Panc1 (cell line): ENCODE measurements at regions not wholly inside any gene's neighbourhood (a gene's known extent, or its start where the extent isn't known, plus 50 kb on each side); places are given as distances from the start of the nearest gene placed in this dataset.

Experiments
- ATAC-seq: fragments of 200-7000 bp; cut with Tn5 transposase; 2 replicates; pipeline ENCODE4 v1.9.1; 2020; ENCODE audit warnings: mild to moderate bottlenecking, moderate library complexity
- BruUV-seq: library from RNA; stranded (reverse); fragments of 400-500 nt; replicated peaks from 2 replicates; lab custom pipeline; 2021; lab: Mats Ljungman, UMichigan
- CTCF ChIA-PET: fragments of 300-600 bp; sonication (Branson Sonifier 250); formaldehyde crosslinking; loops from one replicate; lab custom pipeline; 2022; ENCODE audit warnings: antibody characterized with exemption; lab: Charles Lee
- POLR2A ChIA-PET: fragments of 300-600 bp; sonication (Branson Sonifier 250); formaldehyde crosslinking; loops from one replicate; lab custom pipeline; 2022; ENCODE audit warnings: antibody characterized with exemption; lab: Charles Lee
- DNase-seq: peaks from one replicate; pipeline ENCODE4 v3.0.0-alpha.2; 2010; ENCODE audit warnings: low read depth, low spot score
- H3K27ac ChIP-seq: 2 replicates; pipeline ENCODE4 v1.5.1; 2011; ENCODE audit warnings: mild to moderate bottlenecking, low read length, inconsistent platforms
- H3K27me3 ChIP-seq: fragments of 200-500 bp; sonication (Bioruptor generic); 2 replicates; pipeline ENCODE4 v1.6.0; 2014; ENCODE audit warnings: low read length, inconsistent platforms; ENCODE audit not compliant: control insufficient read depth, insufficient read depth
- H3K36me3 ChIP-seq: fragments of 200-500 bp; sonication (Bioruptor generic); 2 replicates; pipeline ENCODE4 v1.5.1; 2014; ENCODE audit warnings: inconsistent platforms, mild to moderate bottlenecking, low read length, moderate library complexity; ENCODE audit not compliant: control insufficient read depth, insufficient read depth
- H3K4me1 ChIP-seq: 2 replicates; pipeline ENCODE4 v1.5.1; 2011; ENCODE audit warnings: inconsistent platforms, mild to moderate bottlenecking, low read length, moderate library complexity; ENCODE audit not compliant: control insufficient read depth, insufficient read depth
- H3K4me3 ChIP-seq, 2 experiments: 2 replicates each; pipeline ENCODE4 v1.5.1; 2011 to 2012; ENCODE audit warnings: low read depth in 2 of 2, low read length in 2 of 2, mild to moderate bottlenecking in 2 of 2, inconsistent platforms in 1 of 2, moderate library complexity in 1 of 2
- H3K9me3 ChIP-seq: fragments of 200-500 bp; sonication (Bioruptor generic); 2 replicates; pipeline ENCODE4 v1.5.1; 2014; ENCODE audit warnings: low read depth, mild to moderate bottlenecking, inconsistent platforms, low read length, moderate library complexity; ENCODE audit not compliant: control insufficient read depth, insufficient read depth
- CTCF ChIP-seq: fragments of 450-650 bp; IDR thresholded peaks from 2 replicates; pipeline ENCODE4 v1.5.1; 2017; ENCODE audit warnings: mild to moderate bottlenecking
- POLR2AphosphoS5 ChIP-seq: IDR thresholded peaks from 2 replicates; pipeline ENCODE4 v1.6.1; 2012; ENCODE audit warnings: mild to moderate bottlenecking, low read depth, low read length, moderate library complexity
- REST ChIP-seq, 2 experiments: IDR thresholded peaks; 2 replicates each; pipeline ENCODE4 v1.6.1; 2011 to 2012; ENCODE audit warnings: low read depth in 2 of 2, control low read depth in 1 of 2, low read length in 1 of 2, mild to moderate bottlenecking in 1 of 2, moderate library complexity in 1 of 2; ENCODE audit not compliant: insufficient read depth in 1 of 2
- SIN3A ChIP-seq: IDR thresholded peaks from 2 replicates; pipeline ENCODE4 v1.6.1; 2012; ENCODE audit warnings: low read depth, mild to moderate bottlenecking, low read length, moderate library complexity, borderline replicate concordance; ENCODE audit not compliant: insufficient read depth
- TCF7L2 ChIP-seq: IDR thresholded peaks from 2 replicates; pipeline ENCODE4 v1.6.1; 2011; ENCODE audit warnings: mild to moderate bottlenecking, low read depth, low read length, inconsistent platforms
- in situ Hi-C: cut with HindIII; loops from 2 replicates; pipeline ENCODE4 v1.10.0; 2016; ENCODE audit warnings: low sequenced_read_pairs, low pct_unique_long_range_greater_than_20kb
- intact Hi-C: fragments of 100-400 bp; cut with micrococcal nuclease; formaldehyde crosslinking; loops from one replicate; pipeline ENCODE4 v1.10.0; 2022; ENCODE audit not compliant: unreplicated experiment

DNA sequence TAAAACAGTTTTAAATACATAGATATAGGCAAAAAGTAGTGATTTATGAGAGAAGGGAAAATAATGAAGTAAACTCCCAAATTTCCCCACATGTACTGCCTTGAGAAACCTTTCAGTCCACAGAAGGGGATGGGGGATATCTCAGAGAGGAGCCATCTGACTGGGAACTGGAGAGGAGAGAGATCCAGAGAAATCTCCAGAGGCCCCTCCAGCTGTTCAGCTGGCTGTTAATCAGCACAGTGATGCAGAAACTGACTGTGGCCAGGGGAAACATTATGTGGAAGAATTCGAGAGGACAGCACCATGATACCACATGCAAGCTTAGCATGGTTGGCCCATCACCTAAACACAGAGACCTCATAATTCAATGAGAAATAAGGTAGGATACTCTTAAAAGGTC is 1165.9 kb upstream of the TMEM132C start:
- in situ Hi-C loops (no loop called here), intact Hi-C loops (no loop called here)
- ChIA-PET CTCF (no interaction called here), POLR2A (no interaction called here)
- no TSS peak for BruUV-seq
- Histone ChIP-seq H3K27me3 (no peaks in the 10 kb centered on the region), H3K4me1 (no peaks in the 10 kb centered on the region), H3K9me3 (no peaks in the 10 kb centered on the region), H3K36me3 (no peaks in the 10 kb centered on the region), H3K4me3 (no peak overlapping the region), H3K27ac (no peak overlapping the region)
- ATAC-seq (no peak), DNase-seq (no peak)
- no peak for TF ChIP-seq CTCF
- no peak for TF ChIP-seq REST (IDR thresholded peaks at IDR 0.05; ENCODE audit: insufficient read depth in 1 of 2, low read depth in 2 of 2, low read length in 1 of 2)
- no peak for TF ChIP-seq SIN3A
- no peak for TF ChIP-seq POLR2AphosphoS5
- TF ChIP-seq TCF7L2: no peak

- Histone ChIP-seq H3K4me1 (no peaks in the 10 kb centered on the region), H3K27me3 (no peaks in the 10 kb centered on the region), H3K36me3 (no peaks in the 10 kb centered on the region), H3K27ac (no peak overlapping the region), H3K9me3 (no peaks in the 10 kb centered on the region), H3K4me3 (no peak overlapping the region)
- intact Hi-C loops (loop anchor here (5.0 kb wide), 1 partner anchor 276 kb away; no protein-coding TSS in a partner anchor), in situ Hi-C loops (no loop called here)
- ChIA-PET CTCF (no interaction called here), POLR2A (no interaction called here)
- ATAC-seq (no peak), DNase-seq (no peak)
- BruUV-seq: no TSS peak
- TF ChIP-seq CTCF (no peak), TCF7L2 (no peak), POLR2AphosphoS5 (no peak), REST (IDR thresholded peaks at IDR 0.05; ENCODE audit: insufficient read depth in 1 of 2, low read depth in 2 of 2, low read length in 1 of 2) (no peak), SIN3A (no peak)
Measured at GRCh38 chr12:127106041-127106440, 1160.9 kb upstream of the TMEM132C start.
